ENCODE measurements at regions not wholly inside any gene's neighbourhood (a gene's known extent, or its start where the extent isn't known, plus 50 kb on each side); places are given as distances from the start of the nearest gene placed in this dataset.

DNA sequence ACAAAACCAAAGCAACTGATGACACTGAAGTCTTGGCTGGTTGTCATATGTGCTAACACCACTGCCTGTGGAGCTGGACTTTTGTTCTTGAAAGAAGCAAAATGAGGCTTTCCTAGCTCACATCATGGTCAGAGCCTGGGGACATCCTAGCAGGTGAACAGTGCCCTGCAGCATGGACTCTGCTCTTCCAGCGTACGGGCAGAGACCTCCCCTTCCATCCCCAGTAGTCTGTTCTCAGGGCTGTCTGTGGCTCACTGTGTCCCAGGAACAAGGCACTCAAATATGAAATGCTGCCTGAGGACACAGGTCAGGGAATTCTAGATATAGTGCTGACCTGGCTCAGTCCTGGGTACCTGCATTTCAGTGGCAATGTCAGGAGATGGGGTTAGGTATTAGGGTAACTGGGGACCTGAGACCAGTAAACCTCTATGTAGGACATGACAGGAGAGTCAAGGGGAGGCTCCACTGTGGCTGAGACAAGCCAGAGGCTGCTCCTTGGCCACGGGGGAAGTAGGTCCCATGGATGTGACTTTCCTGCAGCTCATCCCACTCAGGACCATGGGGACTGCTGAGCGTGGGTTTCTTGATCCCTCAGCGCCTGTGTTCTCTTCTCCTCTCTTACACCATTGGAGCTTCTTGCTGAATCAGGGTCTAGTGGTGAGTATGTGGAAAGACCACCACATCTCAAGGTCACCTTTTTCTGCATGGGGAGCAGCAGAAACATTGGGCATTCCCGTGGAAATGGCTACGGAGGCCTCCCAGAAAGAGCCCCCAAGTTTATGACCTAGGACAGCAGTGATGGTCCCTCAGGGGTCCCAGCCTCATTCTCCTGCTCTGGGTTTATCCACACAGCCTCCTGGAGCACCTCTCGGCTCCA, 80.1 kb downstream of the ZNF280B start:
- Histone ChIP-seq H3K4me1 (no peaks in the 10 kb centered on the region), H3K36me3 (no peaks in the 10 kb centered on the region), H3K27ac (no peak overlapping the region), H3K4me3 (no peak overlapping the region), H3K9me3 (no peaks in the 10 kb centered on the region), H3K27me3 (peaks cover 19% of the 10 kb centered on the region)
- intact Hi-C loops (cut with DNase I), result no loop called here
- TF ChIP-seq, protein P1, sequence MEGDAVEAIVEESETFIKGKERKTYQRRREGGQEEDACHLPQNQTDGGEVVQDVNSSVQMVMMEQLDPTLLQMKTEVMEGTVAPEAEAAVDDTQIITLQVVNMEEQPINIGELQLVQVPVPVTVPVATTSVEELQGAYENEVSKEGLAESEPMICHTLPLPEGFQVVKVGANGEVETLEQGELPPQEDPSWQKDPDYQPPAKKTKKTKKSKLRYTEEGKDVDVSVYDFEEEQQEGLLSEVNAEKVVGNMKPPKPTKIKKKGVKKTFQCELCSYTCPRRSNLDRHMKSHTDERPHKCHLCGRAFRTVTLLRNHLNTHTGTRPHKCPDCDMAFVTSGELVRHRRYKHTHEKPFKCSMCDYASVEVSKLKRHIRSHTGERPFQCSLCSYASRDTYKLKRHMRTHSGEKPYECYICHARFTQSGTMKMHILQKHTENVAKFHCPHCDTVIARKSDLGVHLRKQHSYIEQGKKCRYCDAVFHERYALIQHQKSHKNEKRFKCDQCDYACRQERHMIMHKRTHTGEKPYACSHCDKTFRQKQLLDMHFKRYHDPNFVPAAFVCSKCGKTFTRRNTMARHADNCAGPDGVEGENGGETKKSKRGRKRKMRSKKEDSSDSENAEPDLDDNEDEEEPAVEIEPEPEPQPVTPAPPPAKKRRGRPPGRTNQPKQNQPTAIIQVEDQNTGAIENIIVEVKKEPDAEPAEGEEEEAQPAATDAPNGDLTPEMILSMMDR (IDR thresholded peaks at IDR 0.05), result no peak
- DNase-seq (no peak), ATAC-seq (no peak)

DNA sequence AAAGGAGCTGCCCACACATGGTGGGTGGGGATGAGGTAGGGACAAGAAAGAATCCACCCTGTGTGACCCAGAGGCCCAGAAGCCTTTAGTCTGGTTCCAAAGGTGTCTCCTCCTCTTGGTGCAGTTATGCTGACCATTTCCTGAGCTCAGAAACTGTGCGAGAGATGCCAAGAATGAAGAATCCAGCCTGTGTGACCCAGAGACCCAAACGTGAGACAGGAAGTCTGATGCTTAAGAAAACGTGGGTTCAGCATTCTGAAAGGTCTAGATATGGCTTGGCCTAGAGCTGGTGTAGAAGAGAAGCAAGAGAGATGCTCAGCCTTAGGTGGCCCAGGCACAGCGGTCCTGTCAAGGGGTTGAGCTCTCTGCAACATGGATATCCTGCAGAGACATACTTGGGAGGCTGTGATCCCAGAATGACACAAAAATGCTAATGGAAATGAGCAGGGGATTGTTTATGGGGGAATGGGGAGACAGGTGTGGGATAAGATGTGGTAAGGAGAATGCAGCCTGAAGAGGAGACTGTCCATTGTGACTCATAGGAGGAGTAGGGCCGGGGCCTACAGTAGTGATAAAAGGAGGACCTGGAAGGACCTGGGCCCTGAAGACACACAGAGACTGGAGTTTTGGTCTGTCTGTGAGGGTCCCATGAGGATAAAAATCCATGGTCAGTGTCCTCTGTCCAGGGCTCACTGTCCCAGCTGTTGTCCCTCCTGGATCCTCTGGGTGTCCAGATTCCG, 79.0 kb downstream of the ZNF280B start:
- H3K36me3 ChIP-seq, result no peaks in the 10 kb centered on the region
- H3K4me3 ChIP-seq, result no peak overlapping the region
- TF ChIP-seq, protein P1 (IDR thresholded peaks at IDR 0.05), result no peak
- H3K4me1 ChIP-seq, result no peaks in the 10 kb centered on the region
- no peaks in the 10 kb centered on the region for H3K9me3 ChIP-seq
- intact Hi-C loops (cut with DNase I), result no loop called here
- H3K27me3 ChIP-seq, result peaks cover 19% of the 10 kb centered on the region
- ATAC-seq, result no peak
- no peak overlapping the region for H3K27ac ChIP-seq
- no peak for DNase-seq

DNA sequence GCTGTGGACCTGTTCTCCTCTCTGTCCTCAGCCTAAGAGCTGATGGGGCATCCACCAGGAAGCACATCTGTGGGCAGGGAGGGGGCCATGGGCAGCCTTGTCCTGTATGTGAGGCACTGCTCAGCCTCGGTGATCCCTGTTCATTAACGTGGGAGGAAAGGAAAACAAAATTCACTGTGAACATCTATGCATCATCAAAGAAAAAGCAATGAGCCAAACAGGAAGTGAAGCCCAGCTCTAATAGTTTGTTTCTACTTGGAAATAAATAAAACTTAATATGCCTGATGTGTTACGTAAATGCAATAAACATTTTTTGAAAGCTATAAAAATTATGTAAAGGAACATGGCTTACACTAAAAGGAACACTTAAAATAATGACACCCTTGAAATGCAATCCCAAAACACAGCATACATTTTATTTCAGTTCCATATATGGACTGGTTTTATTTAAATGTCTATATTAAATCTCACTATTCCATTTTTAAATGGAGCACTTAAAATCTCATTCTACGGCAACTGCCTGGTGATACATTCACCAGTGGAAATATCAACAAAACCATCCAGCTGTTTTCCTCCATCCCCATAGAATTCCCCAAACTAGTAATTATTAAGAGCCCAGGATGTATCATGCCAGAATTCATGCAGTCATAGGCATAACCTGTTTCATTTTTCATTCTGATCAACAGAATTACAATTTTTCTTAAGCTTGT, 78.3 kb downstream of the ZNF280B start:
- no peaks in the 10 kb centered on the region for H3K9me3 ChIP-seq
- H3K4me3 ChIP-seq, result no peak overlapping the region
- no peak for DNase-seq
- H3K36me3 ChIP-seq, result no peaks in the 10 kb centered on the region
- H3K4me1 ChIP-seq, result no peaks in the 10 kb centered on the region
- peaks cover 17% of the 10 kb centered on the region for H3K27me3 ChIP-seq
- intact Hi-C loops (cut with DNase I), result no loop called here
- TF ChIP-seq, protein P1 (IDR thresholded peaks at IDR 0.05), result no peak
- no peak for ATAC-seq
- H3K27ac ChIP-seq, result no peak overlapping the region

DNA sequence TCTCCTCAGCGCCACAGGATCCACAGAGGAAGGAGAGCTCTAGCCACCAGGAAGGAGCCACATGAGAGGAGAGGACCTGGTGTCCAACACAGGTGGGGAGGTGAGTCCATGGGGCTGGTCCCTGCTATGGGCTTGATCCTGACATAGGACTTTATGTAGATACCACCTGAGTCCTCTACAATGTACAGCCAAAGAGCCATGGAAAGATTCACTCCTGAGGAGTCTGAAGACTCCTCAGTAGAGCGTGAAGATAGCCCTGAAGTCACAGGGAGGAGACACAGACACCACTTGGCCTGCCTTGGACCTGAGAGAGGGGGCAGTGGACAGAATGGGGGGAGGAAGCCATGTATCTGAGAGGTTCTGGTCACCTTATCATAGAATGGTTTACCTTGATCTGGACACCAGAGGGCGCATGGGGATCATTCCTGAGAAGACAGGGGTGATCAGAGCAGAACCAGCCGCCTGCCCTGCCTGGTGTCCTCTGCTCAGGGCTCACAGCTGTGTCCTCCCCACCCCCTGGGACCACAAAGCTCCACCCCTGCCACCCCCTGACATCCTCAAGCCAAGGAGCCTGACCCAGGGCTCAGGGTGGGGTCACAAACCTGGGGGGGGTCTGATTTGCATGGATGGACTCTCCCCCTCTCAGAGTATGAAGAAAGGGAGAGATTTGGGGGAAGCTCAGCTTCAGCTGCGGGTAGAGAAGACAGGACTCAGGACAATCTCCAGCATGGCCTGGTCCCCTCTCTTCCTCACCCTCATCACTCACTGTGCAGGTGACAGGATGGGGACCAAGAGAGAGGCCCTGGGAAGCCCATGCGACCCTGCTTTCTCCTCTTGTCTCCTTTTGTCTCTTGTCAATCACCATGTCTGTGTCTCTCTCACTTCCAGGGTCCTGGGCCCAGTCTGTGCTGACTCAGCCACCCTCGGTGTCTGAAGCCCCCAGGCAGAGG, 77.0 kb downstream of the ZNF280B start:
- no peaks in the 10 kb centered on the region for H3K4me1 ChIP-seq
- H3K27me3 ChIP-seq, result peaks cover 15% of the 10 kb centered on the region
- no peak overlapping the region for H3K27ac ChIP-seq
- H3K4me3 ChIP-seq, result no peak overlapping the region
- DNase-seq, result no peak
- no peaks in the 10 kb centered on the region for H3K9me3 ChIP-seq
- ATAC-seq, result peak; percentile 89
- no peaks in the 10 kb centered on the region for H3K36me3 ChIP-seq
- intact Hi-C loops (cut with DNase I), result no loop called here
- TF ChIP-seq, protein P1 (IDR thresholded peaks at IDR 0.05), result peak; percentile 56

DNA sequence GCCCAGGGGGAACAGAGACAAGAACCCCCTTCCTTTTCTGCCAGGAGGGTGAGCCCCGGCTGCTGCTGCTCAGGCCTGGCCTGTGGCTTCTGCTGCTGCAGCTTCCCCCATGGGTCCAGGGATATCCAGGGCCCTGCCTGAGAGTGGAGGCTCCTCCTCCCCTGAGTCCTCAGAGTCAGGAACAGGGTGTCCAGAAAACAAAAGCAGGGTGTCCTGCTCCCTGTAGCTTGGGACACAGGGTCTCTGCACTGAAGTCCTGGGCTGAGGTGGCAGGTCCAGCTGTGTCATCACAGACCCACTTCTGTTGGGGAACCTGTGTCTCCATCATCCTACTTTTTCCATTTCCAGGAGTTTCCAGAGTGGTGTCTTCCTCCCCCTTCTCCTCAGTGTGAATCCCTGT, 76.1 kb downstream of the ZNF280B start:
- peak; percentile 17 for ATAC-seq
- no peak for DNase-seq
- H3K36me3 ChIP-seq, result no peaks in the 10 kb centered on the region
- intact Hi-C loops (cut with DNase I), result no loop called here
- TF ChIP-seq, protein P1 (IDR thresholded peaks at IDR 0.05), result no peak
- H3K9me3 ChIP-seq, result no peaks in the 10 kb centered on the region
- H3K4me3 ChIP-seq, result no peak overlapping the region
- H3K27ac ChIP-seq, result no peak overlapping the region
- H3K4me1 ChIP-seq, result no peaks in the 10 kb centered on the region
- H3K27me3 ChIP-seq, result peaks cover 24% of the 10 kb centered on the region

Measured in upper lobe of right lung (tissue), 1 donor.